ENCODE measurements at regions not wholly inside any gene's neighbourhood (a gene's known extent, or its start where the extent isn't known, plus 50 kb on each side); places are given as distances from the start of the nearest gene placed in this dataset.

GRCh38 chr3:3504686-3505085 is 294.5 kb upstream of the LRRN1 start (continued):
- TF ChIP-seq, protein P1, sequence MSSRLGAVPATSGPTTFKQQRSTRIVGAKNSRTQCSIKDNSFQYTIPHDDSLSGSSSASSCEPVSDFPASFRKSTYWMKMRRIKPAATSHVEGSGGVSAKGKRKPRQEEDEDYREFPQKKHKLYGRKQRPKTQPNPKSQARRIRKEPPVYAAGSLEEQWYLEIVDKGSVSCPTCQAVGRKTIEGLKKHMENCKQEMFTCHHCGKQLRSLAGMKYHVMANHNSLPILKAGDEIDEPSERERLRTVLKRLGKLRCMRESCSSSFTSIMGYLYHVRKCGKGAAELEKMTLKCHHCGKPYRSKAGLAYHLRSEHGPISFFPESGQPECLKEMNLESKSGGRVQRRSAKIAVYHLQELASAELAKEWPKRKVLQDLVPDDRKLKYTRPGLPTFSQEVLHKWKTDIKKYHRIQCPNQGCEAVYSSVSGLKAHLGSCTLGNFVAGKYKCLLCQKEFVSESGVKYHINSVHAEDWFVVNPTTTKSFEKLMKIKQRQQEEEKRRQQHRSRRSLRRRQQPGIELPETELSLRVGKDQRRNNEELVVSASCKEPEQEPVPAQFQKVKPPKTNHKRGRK (tag; IDR thresholded peaks at IDR 0.05): no peak
- TF ChIP-seq NFIX (CRISPR knock-in tag; IDR thresholded peaks at IDR 0.05; ENCODE audit: low read depth): no peak
- no peak for TF ChIP-seq HLTF (IDR thresholded peaks at IDR 0.05)
- no peak for TF ChIP-seq POLR2A (conservative IDR thresholded peaks at IDR 0.05)
- no peak for TF ChIP-seq KDM2B (CRISPR knock-in tag; IDR thresholded peaks at IDR 0.05)

GRCh38 chr3:3503411-3503810 is 295.8 kb upstream of the LRRN1 start:
- H3K9ac ChIP-seq (ENCODE audit: insufficient read depth in 1 of 2, low read depth in 2 of 2, low read length in 2 of 2): no peak overlapping the region
- no peaks in the 10 kb centered on the region for H3K79me2 ChIP-seq (ENCODE audit: control insufficient read depth, insufficient read depth, low read length)
- no TSS peak for BruUV-seq (replicated peaks)
- no peak overlapping the region for H3K4me3 ChIP-seq
- no peaks in the 10 kb centered on the region for H3K4me1 ChIP-seq (replicated peaks in 1 of 2; ENCODE audit: control insufficient read depth in 2 of 2, insufficient read depth in 2 of 2, low read length in 2 of 2)
- no peaks in the 10 kb centered on the region for H3K27me3 ChIP-seq (ENCODE audit: control insufficient read depth in 2 of 2, insufficient read depth in 2 of 2, low read length in 2 of 2)
- H3K4me2 ChIP-seq (ENCODE audit: insufficient read depth, low read length): no peak overlapping the region
- no peak overlapping the region for H3K27ac ChIP-seq (ENCODE audit: extremely low read depth, low read depth, low read length)
- H4K20me1 ChIP-seq (replicated peaks; ENCODE audit: control insufficient read depth, insufficient read depth, low read length): no peaks in the 10 kb centered on the region
- no peak for FAIRE-seq
- DNase-seq (ENCODE audit: extremely low read depth in 1 of 4, low spot score in 3 of 4): no peak
- no peak for TF ChIP-seq ZKSCAN1 (IDR thresholded peaks at IDR 0.05; ENCODE audit: low read depth, low read length)
- TF ChIP-seq JUNB (CRISPR knock-in tag; conservative IDR thresholded peaks at IDR 0.05): no peak
- no peak for TF ChIP-seq ZNF311 (CRISPR knock-in tag; IDR thresholded peaks at IDR 0.05)
- H3K9me1 ChIP-seq (ENCODE audit: control insufficient read depth, insufficient read depth, low read length): no peaks in the 10 kb centered on the region
- POLR2A ChIA-PET: no interaction called here
- H3K9me3 ChIP-seq (replicated peaks; ENCODE audit: control insufficient read depth, insufficient read depth, low read depth, low read length): no peaks in the 10 kb centered on the region
- in situ Hi-C loops (cut with MboI) (no loop called here), intact Hi-C loops (cut with micrococcal nuclease) (no loop called here)
- CTCF ChIA-PET (ENCODE audit: low intra/inter-chr PET ratio): no interaction called here
- H2AFZ ChIP-seq (ENCODE audit: low read depth, low read length): no peak overlapping the region
- WGBS (ENCODE audit: insufficient coverage, low coverage, missing lambda C conversion rate): 3% methylated on average over 4 of the region's 4 CpGs
- no peaks in the 10 kb centered on the region for H3K36me3 ChIP-seq (ENCODE audit: control insufficient read depth, insufficient read depth, low read length)
- ATAC-seq: no peak

Data from K562 (cell line).